ENCODE measurements at regions not wholly inside any gene's neighbourhood (a gene's known extent, or its start where the extent isn't known, plus 50 kb on each side); places are given as distances from the start of the nearest gene placed in this dataset.

DNA sequence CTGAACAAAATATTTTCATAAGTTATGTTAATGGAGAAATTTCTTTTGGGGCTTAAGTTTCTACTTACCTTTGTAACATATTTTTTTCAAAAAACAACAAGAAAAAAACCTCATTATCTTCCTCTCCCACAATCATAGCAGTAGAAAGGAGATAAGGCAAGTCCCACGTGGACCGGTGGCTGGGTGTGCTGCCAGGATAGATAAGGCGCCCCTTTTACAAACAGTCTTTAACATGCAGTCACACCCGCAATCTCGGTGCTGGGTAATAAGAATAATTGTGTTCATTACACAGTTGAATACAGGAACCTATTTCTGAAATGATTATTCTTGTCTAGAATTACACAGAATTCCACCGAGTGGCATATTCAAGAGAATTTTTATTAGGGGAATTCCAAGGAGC lies 1202.3 kb downstream of the UQCRFS1 start:
- H2BK15ac ChIP-seq (ENCODE audit: low read depth, low read length), result no peak overlapping the region
- no peak overlapping the region for H4K5ac ChIP-seq (ENCODE audit: insufficient read length, low read depth, low read length)
- no peak overlapping the region for H3K4me3 Mint-ChIP-seq
- no peak overlapping the region for H3K56ac ChIP-seq (ENCODE audit: insufficient read length, low read depth, low read length)
- H3K36me3 Mint-ChIP-seq (ENCODE audit: insufficient read depth in 1 of 3, low read depth in 3 of 3), result peaks cover 0 to 7% (median 2%) of the 10 kb centered on the region in 3 experiments; a peak in 3 of 7 replicates
- H4K8ac ChIP-seq (replicated peaks; ENCODE audit: insufficient read length, low read depth, low read length), result no peak overlapping the region
- no peak overlapping the region for H3K23ac ChIP-seq (ENCODE audit: insufficient read length, low read depth, low read length)
- no peak overlapping the region for H3K14ac ChIP-seq (ENCODE audit: insufficient read depth, low read length)
- peaks cover 6 to 9% of the 10 kb centered on the region in 2 experiments; a peak in 3 of 5 replicates for H3K9me3 Mint-ChIP-seq
- H3K9me3 ChIP-seq (ENCODE audit: control insufficient read depth, low read depth, low read length), result no peaks in the 10 kb centered on the region
- no peak overlapping the region for H2AK5ac ChIP-seq (ENCODE audit: insufficient read length, low read length)
- H3K27me3 Mint-ChIP-seq (ENCODE audit: low read depth), result no peaks in the 10 kb centered on the region
- DNase-seq, result no peak
- H4K20me1 ChIP-seq (ENCODE audit: control insufficient read depth, insufficient read depth, insufficient read length), result no peaks in the 10 kb centered on the region
- H2BK20ac ChIP-seq (ENCODE audit: low read depth, low read length, poor library complexity, severe bottlenecking), result no peak overlapping the region
- TF ChIP-seq, protein P1, sequence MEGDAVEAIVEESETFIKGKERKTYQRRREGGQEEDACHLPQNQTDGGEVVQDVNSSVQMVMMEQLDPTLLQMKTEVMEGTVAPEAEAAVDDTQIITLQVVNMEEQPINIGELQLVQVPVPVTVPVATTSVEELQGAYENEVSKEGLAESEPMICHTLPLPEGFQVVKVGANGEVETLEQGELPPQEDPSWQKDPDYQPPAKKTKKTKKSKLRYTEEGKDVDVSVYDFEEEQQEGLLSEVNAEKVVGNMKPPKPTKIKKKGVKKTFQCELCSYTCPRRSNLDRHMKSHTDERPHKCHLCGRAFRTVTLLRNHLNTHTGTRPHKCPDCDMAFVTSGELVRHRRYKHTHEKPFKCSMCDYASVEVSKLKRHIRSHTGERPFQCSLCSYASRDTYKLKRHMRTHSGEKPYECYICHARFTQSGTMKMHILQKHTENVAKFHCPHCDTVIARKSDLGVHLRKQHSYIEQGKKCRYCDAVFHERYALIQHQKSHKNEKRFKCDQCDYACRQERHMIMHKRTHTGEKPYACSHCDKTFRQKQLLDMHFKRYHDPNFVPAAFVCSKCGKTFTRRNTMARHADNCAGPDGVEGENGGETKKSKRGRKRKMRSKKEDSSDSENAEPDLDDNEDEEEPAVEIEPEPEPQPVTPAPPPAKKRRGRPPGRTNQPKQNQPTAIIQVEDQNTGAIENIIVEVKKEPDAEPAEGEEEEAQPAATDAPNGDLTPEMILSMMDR (conservative IDR thresholded peaks at IDR 0.05), result no peak
- no peak overlapping the region for H2BK5ac ChIP-seq (ENCODE audit: insufficient read length, low read length)
- no CpG with 5 or more reads among the region's 6 CpGs for WGBS (ENCODE audit: extremely low coverage, insufficient read length, low lambda C conversion rate)
- H3K9ac ChIP-seq (ENCODE audit: extremely low read depth, insufficient read length, low read length), result no peak overlapping the region
- H3T11ph ChIP-seq (ENCODE audit: low read length), result no peak overlapping the region
- H2BK12ac ChIP-seq (ENCODE audit: insufficient read length, low read depth, low read length), result no peak overlapping the region
- H4K91ac ChIP-seq (ENCODE audit: insufficient read length, low read depth, low read length), result no peak overlapping the region
- H3K23me2 ChIP-seq (ENCODE audit: insufficient read length, low read depth, low read length, poor library complexity, severe bottlenecking), result no peaks in the 10 kb centered on the region
- no peak overlapping the region for H2AFZ ChIP-seq (ENCODE audit: low read length)
- no peak overlapping the region for H2BK120ac ChIP-seq (ENCODE audit: low read depth, low read length, poor library complexity, severe bottlenecking)
- no peaks in the 10 kb centered on the region for H3K27me3 ChIP-seq (ENCODE audit: insufficient read depth, low read length)
- no peak overlapping the region for H3K27ac Mint-ChIP-seq
- peaks cover 6 to 13% of the 10 kb centered on the region in 2 experiments for H3K4me1 Mint-ChIP-seq
- H3K79me2 ChIP-seq (ENCODE audit: insufficient read depth, low read length), result no peaks in the 10 kb centered on the region
- no peak overlapping the region for H3K27ac ChIP-seq (ENCODE audit: insufficient read length, low read depth, low read length)
- H3K4me2 ChIP-seq (ENCODE audit: insufficient read depth, insufficient read length, low read length), result no peak overlapping the region
- H3K4ac ChIP-seq (ENCODE audit: low read depth, low read length), result no peak overlapping the region
- H3K79me1 ChIP-seq (ENCODE audit: insufficient read depth, low read depth, low read length, poor library complexity, severe bottlenecking), result no peaks in the 10 kb centered on the region
- no peaks in the 10 kb centered on the region for H3K4me1 ChIP-seq (ENCODE audit: insufficient read depth, low read length)
- no peak overlapping the region for H3K18ac ChIP-seq (ENCODE audit: insufficient read length, low read depth, low read length)
